GM23338 (cell line): ENCODE measurements at regions not wholly inside any gene's neighbourhood (a gene's known extent, or its start where the extent isn't known, plus 50 kb on each side); places are given as distances from the start of the nearest gene placed in this dataset.

Source experiments
- CREB1 ChIP-seq: fragments of 250-450 bp; sonication (Bioruptor Pico); IDR thresholded peaks from 2 replicates; pipeline ENCODE4 v1.5.0; 2020; ENCODE audit warnings: low read depth, mild to moderate bottlenecking, moderate library complexity
- CTCF ChIP-seq, 2 experiments: fragments of 200-600 bp in 1 of 2; sonication (generic) in 1 of 2; conservative IDR thresholded peaks; 2 replicates each; pipeline versions ENCODE4 v1.5.1 to v1.6.1; 2016 to 2017; ENCODE audit warnings: antibody characterized with exemption in 2 of 2, low read depth in 2 of 2, mild to moderate bottlenecking in 2 of 2, moderate library complexity in 1 of 2
- ETS1 ChIP-seq: IDR thresholded peaks from 2 replicates; pipeline ENCODE4 v1.6.1; 2016; ENCODE audit warnings: antibody characterized with exemption
- EZH2 ChIP-seq: fragments of 200-600 bp; sonication (generic); IDR thresholded peaks from one replicate; pipeline ENCODE4 v1.8.0; 2017; ENCODE audit warnings: antibody characterized with exemption, mild to moderate bottlenecking, low read depth; ENCODE audit not compliant: unreplicated experiment
- EZH2phosphoT487 ChIP-seq: fragments of 200-600 bp; sonication (generic); IDR thresholded peaks from one replicate; pipeline ENCODE4 v1.8.1; 2018; ENCODE audit warnings: antibody characterized with exemption; ENCODE audit not compliant: unreplicated experiment
- JUNB ChIP-seq: IDR thresholded peaks from one replicate; pipeline ENCODE4 v1.6.1; 2016; ENCODE audit warnings: antibody characterized with exemption; ENCODE audit not compliant: unreplicated experiment
- NANOG ChIP-seq: IDR thresholded peaks from 2 replicates; pipeline ENCODE4 v1.6.1; 2016; ENCODE audit warnings: antibody characterized with exemption, borderline replicate concordance
- POLR2AphosphoS5 ChIP-seq: IDR thresholded peaks from 2 replicates; pipeline ENCODE4 v1.6.1; 2016; ENCODE audit warnings: antibody characterized with exemption, low read depth
- REST ChIP-seq: IDR thresholded peaks from one replicate; pipeline ENCODE4 v1.6.1; 2018; ENCODE audit warnings: antibody characterized with exemption; ENCODE audit not compliant: unreplicated experiment
- STAT1 ChIP-seq: IDR thresholded peaks from one replicate; pipeline ENCODE4 v1.6.1; 2016; ENCODE audit warnings: antibody characterized with exemption; ENCODE audit not compliant: unreplicated experiment
- ZNF114 ChIP-seq: fragments of 250-450 bp; sonication (Bioruptor Pico); IDR thresholded peaks from 2 replicates; pipeline ENCODE4 v1.5.0; 2020; ENCODE audit warnings: mild to moderate bottlenecking, moderate library complexity
- ZNF331 ChIP-seq: fragments of 250-450 bp; sonication (Bioruptor Pico); IDR thresholded peaks from 2 replicates; pipeline ENCODE4 v1.5.0; 2020; ENCODE audit warnings: low read depth, mild to moderate bottlenecking, moderate library complexity
- ZNF462 ChIP-seq: fragments of 250-450 bp; sonication (Bioruptor Pico); IDR thresholded peaks from 2 replicates; pipeline ENCODE4 v1.5.0; 2020; ENCODE audit warnings: mild to moderate bottlenecking, moderate library complexity

GRCh38 chr1:193919827-193920226, 733.4 kb upstream of the B3GALT2 start:
- TF ChIP-seq CREB1 (no peak), EZH2phosphoT487 (no peak), CTCF (conservative IDR thresholded peaks at IDR 0.05; ENCODE audit: low read depth in 2 of 2) (no peak), POLR2AphosphoS5 (no peak), REST (no peak), EZH2 (no peak), JUNB (no peak), ETS1 (no peak), ZNF114 (CRISPR knock-in tag) (no peak), ZNF331 (CRISPR knock-in tag) (no peak), STAT1 (no peak), NANOG (no peak), ZNF462 (CRISPR knock-in tag) (no peak)
